Keratinocyte (primary cell): ENCODE measurements at regions not wholly inside any gene's neighbourhood (a gene's known extent, or its start where the extent isn't known, plus 50 kb on each side); places are given as distances from the start of the nearest gene placed in this dataset.

Source experiments
- DNase-seq: peaks from one replicate; pipeline ENCODE4 v3.0.0-alpha.2; 2011; ENCODE audit warnings: low read depth, missing footprints, low spot score
- FAIRE-seq: peaks from 2 replicates; lab custom pipeline; 2011; peaks lifted over from hg19 to GRCh38; lab: Jason Lieb, UNC
- H2AFZ ChIP-seq: 2 replicates; pipeline ENCODE4 v1.6.0; 2012; ENCODE audit warnings: low read length, control low read depth, inconsistent platforms; ENCODE audit not compliant: control insufficient read depth
- H3K27ac ChIP-seq: 2 replicates; pipeline ENCODE4 v1.5.1; 2011; ENCODE audit warnings: low read length; ENCODE audit not compliant: control insufficient read depth, insufficient read depth
- H3K27me3 ChIP-seq: 3 replicates; pipeline ENCODE4 v1.6.0; 2011; ENCODE audit warnings: low read length; ENCODE audit not compliant: control insufficient read depth, insufficient read depth; ENCODE audit errors: extremely low read depth
- H3K36me3 ChIP-seq, 2 experiments: 2 replicates in 1 of 2; 3 replicates in 1 of 2; pipeline ENCODE4 v1.5.1; 2011; ENCODE audit warnings: low read length in 2 of 2, mild to moderate bottlenecking in 1 of 2; ENCODE audit not compliant: control insufficient read depth in 2 of 2, insufficient read depth in 2 of 2; ENCODE audit errors: extremely low read depth in 1 of 2
- H3K4me1 ChIP-seq: 3 replicates; pipeline ENCODE4 v1.5.1; 2011; ENCODE audit warnings: low read length; ENCODE audit not compliant: control insufficient read depth, insufficient read depth; ENCODE audit errors: extremely low read depth
- H3K4me2 ChIP-seq: 3 replicates; pipeline ENCODE4 v1.6.0; 2011; ENCODE audit warnings: low read depth, low read length; ENCODE audit not compliant: control insufficient read depth, insufficient read depth; ENCODE audit errors: extremely low read depth
- H3K4me3 ChIP-seq, 3 experiments: fragments of 200-600 bp in 1 of 3; sonication (generic) in 1 of 3; 2 replicates in 2 of 3; 3 replicates in 1 of 3; pipeline ENCODE4 v1.5.1; 2011 to 2016; ENCODE audit warnings: low read length in 3 of 3, mild to moderate bottlenecking in 3 of 3, control low read depth in 2 of 3, inconsistent platforms in 1 of 3, low read depth in 1 of 3, mixed read lengths in 1 of 3, mixed run types in 1 of 3, moderate library complexity in 1 of 3; ENCODE audit not compliant: control insufficient read depth in 2 of 3, insufficient read depth in 2 of 3; ENCODE audit errors: extremely low read depth in 1 of 3
- H3K79me2 ChIP-seq: 2 replicates; pipeline ENCODE4 v1.6.0; 2012; ENCODE audit warnings: low read length; ENCODE audit not compliant: control insufficient read depth, insufficient read depth
- H3K9ac ChIP-seq: 3 replicates; pipeline ENCODE4 v1.6.0; 2011; ENCODE audit warnings: low read length; ENCODE audit not compliant: control insufficient read depth, insufficient read depth; ENCODE audit errors: extremely low read depth
- H3K9me1 ChIP-seq: 3 replicates; pipeline ENCODE4 v1.6.0; 2011; ENCODE audit warnings: low read length; ENCODE audit not compliant: control insufficient read depth, insufficient read depth; ENCODE audit errors: extremely low read depth
- H3K9me3 ChIP-seq: 2 replicates; pipeline ENCODE4 v1.5.1; 2012; ENCODE audit warnings: low read depth, low read length; ENCODE audit not compliant: control insufficient read depth
- H4K20me1 ChIP-seq: 3 replicates; pipeline ENCODE4 v1.6.0; 2011; ENCODE audit warnings: low read length; ENCODE audit not compliant: control insufficient read depth, insufficient read depth; ENCODE audit errors: extremely low read depth
- EZH2 ChIP-seq: IDR thresholded peaks from one replicate; pipeline ENCODE4 v1.6.1; 2012; ENCODE audit warnings: inconsistent platforms, mild to moderate bottlenecking, low read length, moderate library complexity
- dilution Hi-C: fragments of 300-500 bp; cut with MboI; formaldehyde crosslinking; loops from one replicate; pipeline ENCODE4 v1.7.0; 2020; ENCODE audit warnings: low sequenced_read_pairs; ENCODE audit not compliant: extremely low pct_ligation_motif_present
- TF ChIP-seq, protein P1 (sequence below), 3 experiments: IDR thresholded peaks in 1 of 3; conservative IDR thresholded peaks in 1 of 3; optimal IDR thresholded peaks in 1 of 3; 2 replicates in 2 of 3; 3 replicates in 1 of 3; pipeline versions ENCODE3 to v1.5.1; 2011; ENCODE audit warnings: low read length in 3 of 3, mild to moderate bottlenecking in 3 of 3, moderate library complexity in 2 of 3, control low read depth in 1 of 3, inconsistent platforms in 1 of 3; ENCODE audit not compliant: insufficient read depth in 2 of 3; ENCODE audit errors: extremely low read depth in 1 of 3

GRCh38 chr20:56875803-56876202 is 246.7 kb downstream of the TFAP2C start:
- peaks cover 8% of the 10 kb centered on the region for H3K4me1 ChIP-seq
- no peaks in the 10 kb centered on the region for H3K79me2 ChIP-seq
- no peak overlapping the region for H3K27ac ChIP-seq
- no peaks in the 10 kb centered on the region for H3K9me1 ChIP-seq
- no peaks in the 10 kb centered on the region for H4K20me1 ChIP-seq
- FAIRE-seq, result no peak
- no peak overlapping the region for H2AFZ ChIP-seq
- no peak overlapping the region for H3K4me3 ChIP-seq
- H3K36me3 ChIP-seq, result no peaks in the 10 kb centered on the region
- peaks cover 5% of the 10 kb centered on the region for H3K27me3 ChIP-seq
- H3K4me2 ChIP-seq, result no peak overlapping the region
- H3K9ac ChIP-seq, result no peak overlapping the region
- DNase-seq, result no peak
- TF ChIP-seq, protein P1, sequence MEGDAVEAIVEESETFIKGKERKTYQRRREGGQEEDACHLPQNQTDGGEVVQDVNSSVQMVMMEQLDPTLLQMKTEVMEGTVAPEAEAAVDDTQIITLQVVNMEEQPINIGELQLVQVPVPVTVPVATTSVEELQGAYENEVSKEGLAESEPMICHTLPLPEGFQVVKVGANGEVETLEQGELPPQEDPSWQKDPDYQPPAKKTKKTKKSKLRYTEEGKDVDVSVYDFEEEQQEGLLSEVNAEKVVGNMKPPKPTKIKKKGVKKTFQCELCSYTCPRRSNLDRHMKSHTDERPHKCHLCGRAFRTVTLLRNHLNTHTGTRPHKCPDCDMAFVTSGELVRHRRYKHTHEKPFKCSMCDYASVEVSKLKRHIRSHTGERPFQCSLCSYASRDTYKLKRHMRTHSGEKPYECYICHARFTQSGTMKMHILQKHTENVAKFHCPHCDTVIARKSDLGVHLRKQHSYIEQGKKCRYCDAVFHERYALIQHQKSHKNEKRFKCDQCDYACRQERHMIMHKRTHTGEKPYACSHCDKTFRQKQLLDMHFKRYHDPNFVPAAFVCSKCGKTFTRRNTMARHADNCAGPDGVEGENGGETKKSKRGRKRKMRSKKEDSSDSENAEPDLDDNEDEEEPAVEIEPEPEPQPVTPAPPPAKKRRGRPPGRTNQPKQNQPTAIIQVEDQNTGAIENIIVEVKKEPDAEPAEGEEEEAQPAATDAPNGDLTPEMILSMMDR (optimal IDR thresholded peaks at IDR 0.05 in 1 of 3, IDR thresholded peaks at IDR 0.05 in 1 of 3, conservative IDR thresholded peaks at IDR 0.05 in 1 of 3; ENCODE audit: extremely low read depth in 1 of 3, insufficient read depth in 2 of 3, low read length in 3 of 3), result no peak
- TF ChIP-seq EZH2, result no peak
- dilution Hi-C loops, result no loop called here
- no peaks in the 10 kb centered on the region for H3K9me3 ChIP-seq

GRCh38 chr20:56885521-56885920 is 256.4 kb downstream of the TFAP2C start:
- no peaks in the 10 kb centered on the region for H3K79me2 ChIP-seq
- H3K27me3 ChIP-seq, result no peaks in the 10 kb centered on the region
- no peak overlapping the region for H3K4me2 ChIP-seq
- DNase-seq (no peak), FAIRE-seq (no peak)
- H3K9me1 ChIP-seq, result no peaks in the 10 kb centered on the region
- H3K27ac ChIP-seq, result no peak overlapping the region
- H3K9me3 ChIP-seq, result no peaks in the 10 kb centered on the region
- H4K20me1 ChIP-seq, result no peaks in the 10 kb centered on the region
- TF ChIP-seq, protein P1 (optimal IDR thresholded peaks at IDR 0.05 in 1 of 3, IDR thresholded peaks at IDR 0.05 in 1 of 3, conservative IDR thresholded peaks at IDR 0.05 in 1 of 3; ENCODE audit: extremely low read depth in 1 of 3, insufficient read depth in 2 of 3, low read length in 3 of 3), result no peak
- no peak for TF ChIP-seq EZH2
- dilution Hi-C loops, result no loop called here
- H2AFZ ChIP-seq, result no peak overlapping the region
- H3K36me3 ChIP-seq, result no peaks in the 10 kb centered on the region
- H3K9ac ChIP-seq, result no peak overlapping the region
- no peaks in the 10 kb centered on the region for H3K4me1 ChIP-seq
- H3K4me3 ChIP-seq, result no peak overlapping the region
